ENCODE measurements at regions not wholly inside any gene's neighbourhood (a gene's known extent, or its start where the extent isn't known, plus 50 kb on each side); places are given as distances from the start of the nearest gene placed in this dataset.

GRCh38 chr2:176795823-176796222 is 416.8 kb upstream of the HNRNPA3 start:
- TF ChIP-seq, protein P1, sequence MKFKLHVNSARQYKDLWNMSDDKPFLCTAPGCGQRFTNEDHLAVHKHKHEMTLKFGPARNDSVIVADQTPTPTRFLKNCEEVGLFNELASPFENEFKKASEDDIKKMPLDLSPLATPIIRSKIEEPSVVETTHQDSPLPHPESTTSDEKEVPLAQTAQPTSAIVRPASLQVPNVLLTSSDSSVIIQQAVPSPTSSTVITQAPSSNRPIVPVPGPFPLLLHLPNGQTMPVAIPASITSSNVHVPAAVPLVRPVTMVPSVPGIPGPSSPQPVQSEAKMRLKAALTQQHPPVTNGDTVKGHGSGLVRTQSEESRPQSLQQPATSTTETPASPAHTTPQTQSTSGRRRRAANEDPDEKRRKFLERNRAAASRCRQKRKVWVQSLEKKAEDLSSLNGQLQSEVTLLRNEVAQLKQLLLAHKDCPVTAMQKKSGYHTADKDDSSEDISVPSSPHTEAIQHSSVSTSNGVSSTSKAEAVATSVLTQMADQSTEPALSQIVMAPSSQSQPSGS (CRISPR knock-in tag; IDR thresholded peaks at IDR 0.05; ENCODE audit: borderline replicate concordance, low read depth) = no peak
- TF ChIP-seq NR2C2 (CRISPR knock-in tag; IDR thresholded peaks at IDR 0.05) = no peak
- no peak for TF ChIP-seq CTCF (IDR thresholded peaks at IDR 0.05)
- TF ChIP-seq, protein P2, sequence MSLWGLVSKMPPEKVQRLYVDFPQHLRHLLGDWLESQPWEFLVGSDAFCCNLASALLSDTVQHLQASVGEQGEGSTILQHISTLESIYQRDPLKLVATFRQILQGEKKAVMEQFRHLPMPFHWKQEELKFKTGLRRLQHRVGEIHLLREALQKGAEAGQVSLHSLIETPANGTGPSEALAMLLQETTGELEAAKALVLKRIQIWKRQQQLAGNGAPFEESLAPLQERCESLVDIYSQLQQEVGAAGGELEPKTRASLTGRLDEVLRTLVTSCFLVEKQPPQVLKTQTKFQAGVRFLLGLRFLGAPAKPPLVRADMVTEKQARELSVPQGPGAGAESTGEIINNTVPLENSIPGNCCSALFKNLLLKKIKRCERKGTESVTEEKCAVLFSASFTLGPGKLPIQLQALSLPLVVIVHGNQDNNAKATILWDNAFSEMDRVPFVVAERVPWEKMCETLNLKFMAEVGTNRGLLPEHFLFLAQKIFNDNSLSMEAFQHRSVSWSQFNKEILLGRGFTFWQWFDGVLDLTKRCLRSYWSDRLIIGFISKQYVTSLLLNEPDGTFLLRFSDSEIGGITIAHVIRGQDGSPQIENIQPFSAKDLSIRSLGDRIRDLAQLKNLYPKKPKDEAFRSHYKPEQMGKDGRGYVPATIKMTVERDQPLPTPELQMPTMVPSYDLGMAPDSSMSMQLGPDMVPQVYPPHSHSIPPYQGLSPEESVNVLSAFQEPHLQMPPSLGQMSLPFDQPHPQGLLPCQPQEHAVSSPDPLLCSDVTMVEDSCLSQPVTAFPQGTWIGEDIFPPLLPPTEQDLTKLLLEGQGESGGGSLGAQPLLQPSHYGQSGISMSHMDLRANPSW (CRISPR knock-in tag; conservative IDR thresholded peaks at IDR 0.05; ENCODE audit: low read depth) = no peak
- TF ChIP-seq, protein P3, sequence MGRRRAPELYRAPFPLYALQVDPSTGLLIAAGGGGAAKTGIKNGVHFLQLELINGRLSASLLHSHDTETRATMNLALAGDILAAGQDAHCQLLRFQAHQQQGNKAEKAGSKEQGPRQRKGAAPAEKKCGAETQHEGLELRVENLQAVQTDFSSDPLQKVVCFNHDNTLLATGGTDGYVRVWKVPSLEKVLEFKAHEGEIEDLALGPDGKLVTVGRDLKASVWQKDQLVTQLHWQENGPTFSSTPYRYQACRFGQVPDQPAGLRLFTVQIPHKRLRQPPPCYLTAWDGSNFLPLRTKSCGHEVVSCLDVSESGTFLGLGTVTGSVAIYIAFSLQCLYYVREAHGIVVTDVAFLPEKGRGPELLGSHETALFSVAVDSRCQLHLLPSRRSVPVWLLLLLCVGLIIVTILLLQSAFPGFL (CRISPR knock-in tag; IDR thresholded peaks at IDR 0.05; ENCODE audit: borderline replicate concordance) = no peak
- TF ChIP-seq RELA (CRISPR knock-in tag; IDR thresholded peaks at IDR 0.05; ENCODE audit: borderline replicate concordance) = no peak
- no peak for TF ChIP-seq ATF3 (CRISPR knock-in tag; conservative IDR thresholded peaks at IDR 0.05)

Data from WTC11 (cell line).